ENCODE measurements at regions not wholly inside any gene's neighbourhood (a gene's known extent, or its start where the extent isn't known, plus 50 kb on each side); places are given as distances from the start of the nearest gene placed in this dataset.

DNA sequence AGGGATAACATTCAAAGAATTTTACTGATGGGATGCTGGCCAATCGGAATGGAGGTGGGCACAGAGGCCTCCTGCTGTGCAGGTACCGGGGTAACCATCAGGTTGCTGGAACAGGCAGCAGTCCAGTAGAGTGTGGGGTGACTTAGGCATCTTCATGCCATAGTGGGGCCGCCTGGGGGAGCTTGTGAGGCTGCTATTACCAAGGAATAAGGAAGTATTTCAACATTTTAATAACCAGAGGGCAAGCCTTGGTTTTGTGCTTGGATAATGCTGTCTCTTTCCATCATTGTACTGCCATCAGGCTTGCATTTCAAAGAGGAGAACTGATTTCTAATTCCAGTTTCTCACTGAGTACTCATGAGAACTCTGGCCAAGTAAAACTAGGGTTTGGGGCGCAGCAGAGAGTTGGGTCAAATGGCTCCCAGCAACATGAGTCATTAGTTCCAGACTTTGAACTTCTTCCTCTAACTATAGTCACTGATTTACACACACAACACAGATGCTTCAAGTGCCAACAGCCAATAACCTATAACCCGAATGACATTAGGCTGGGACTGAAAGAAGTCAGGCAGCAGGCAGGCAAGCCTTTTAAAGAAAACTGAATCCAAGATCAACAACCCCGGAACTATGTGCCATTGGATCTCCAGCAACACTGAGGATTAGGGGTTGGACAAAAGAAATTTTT is 56.1 kb upstream of the FHL2 start:
- no peak overlapping the region for H3K4me3 Mint-ChIP-seq (ENCODE audit: unreplicated experiment)
- H3K27me3 Mint-ChIP-seq (ENCODE audit: insufficient read depth, unreplicated experiment), result no peaks in the 10 kb centered on the region
- peak; percentile 60 to 70 for DNase-seq
- no peak overlapping the region for H3K4me3 ChIP-seq (ENCODE audit: low read depth, low read length)
- BruUV-seq (replicated peaks), result no TSS peak
- H3K9me3 ChIP-seq, result no peaks in the 10 kb centered on the region
- no peaks in the 10 kb centered on the region for H3K36me3 ChIP-seq (ENCODE audit: control insufficient read depth, insufficient read depth, low read length)
- intact Hi-C loops (cut with micrococcal nuclease; ENCODE audit: unreplicated experiment), result loop anchor here (1.0 to 2.0 kb wide), 3 partner anchors 13 to 70 kb away; no protein-coding TSS in a partner anchor
- ChIA-PET CTCF (no interaction called here), POLR2A (interaction anchor here (0.6 kb wide), 1 partner anchor 56 kb away, joined by 3 read pairs; the partner anchor contains the start of gene FHL2)
- no peaks in the 10 kb centered on the region for H3K27me3 ChIP-seq (replicated peaks; ENCODE audit: control insufficient read depth, insufficient read depth, low read length)
- no peaks in the 10 kb centered on the region for H3K9me3 Mint-ChIP-seq (ENCODE audit: unreplicated experiment)
- peak overlapping the region; percentile 91 for H3K27ac Mint-ChIP-seq (ENCODE audit: unreplicated experiment)
- H3K4me1 Mint-ChIP-seq (ENCODE audit: low read depth, unreplicated experiment), result peaks cover 16% of the 10 kb centered on the region
- peaks cover 15% of the 10 kb centered on the region for H3K4me1 ChIP-seq
- peak; percentile 44 to 61 for TF ChIP-seq CTCF (IDR thresholded peaks at IDR 0.05; ENCODE audit: insufficient read depth in 1 of 2, low read depth in 1 of 2, low read length in 1 of 2, severe bottlenecking in 1 of 2, unreplicated experiment in 1 of 2)
- no peaks in the 10 kb centered on the region for H3K36me3 Mint-ChIP-seq (ENCODE audit: insufficient read depth, unreplicated experiment)

GRCh38 chr2:105451571-105452166 is 52.8 kb upstream of the FHL2 start:
- Histone ChIP-seq H3K4me3 (ENCODE audit: low read depth, low read length) (no peak overlapping the region), H3K36me3 (ENCODE audit: control insufficient read depth, insufficient read depth, low read length) (no peaks in the 10 kb centered on the region), H3K9me3 (no peaks in the 10 kb centered on the region), H3K27me3 (replicated peaks; ENCODE audit: control insufficient read depth, insufficient read depth, low read length) (no peaks in the 10 kb centered on the region), H3K4me1 (peaks cover 20% of the 10 kb centered on the region)
- POLR2A ChIA-PET, result no interaction called here
- CTCF ChIA-PET, result no interaction called here
- Mint-ChIP-seq H3K4me1 (ENCODE audit: low read depth, unreplicated experiment) (peaks cover 16% of the 10 kb centered on the region), H3K9me3 (ENCODE audit: unreplicated experiment) (no peaks in the 10 kb centered on the region), H3K27me3 (ENCODE audit: insufficient read depth, unreplicated experiment) (no peaks in the 10 kb centered on the region), H3K36me3 (ENCODE audit: insufficient read depth, unreplicated experiment) (no peaks in the 10 kb centered on the region), H3K4me3 (ENCODE audit: unreplicated experiment) (no peak overlapping the region), H3K27ac (ENCODE audit: unreplicated experiment) (no peak overlapping the region)
- intact Hi-C loops (cut with micrococcal nuclease; ENCODE audit: unreplicated experiment), result no loop called here
- no peak for DNase-seq
- no TSS peak for BruUV-seq (replicated peaks)
- TF ChIP-seq CTCF (IDR thresholded peaks at IDR 0.05; ENCODE audit: insufficient read depth in 1 of 2, low read depth in 1 of 2, low read length in 1 of 2, severe bottlenecking in 1 of 2, unreplicated experiment in 1 of 2), result no peak

- POLR2A ChIA-PET, result no interaction called here
- H3K4me1 Mint-ChIP-seq (ENCODE audit: low read depth, unreplicated experiment), result peaks cover 10% of the 10 kb centered on the region
- Histone ChIP-seq H3K4me3 (ENCODE audit: low read depth, low read length) (no peak overlapping the region), H3K4me1 (peaks cover 13% of the 10 kb centered on the region), H3K9me3 (no peaks in the 10 kb centered on the region), H3K36me3 (ENCODE audit: control insufficient read depth, insufficient read depth, low read length) (no peaks in the 10 kb centered on the region), H3K27me3 (replicated peaks; ENCODE audit: control insufficient read depth, insufficient read depth, low read length) (no peaks in the 10 kb centered on the region)
- no peak overlapping the region for H3K4me3 Mint-ChIP-seq (ENCODE audit: unreplicated experiment)
- H3K27ac Mint-ChIP-seq (ENCODE audit: unreplicated experiment), result no peak overlapping the region
- H3K27me3 Mint-ChIP-seq (ENCODE audit: insufficient read depth, unreplicated experiment), result no peaks in the 10 kb centered on the region
- no peak for TF ChIP-seq CTCF (IDR thresholded peaks at IDR 0.05; ENCODE audit: insufficient read depth in 1 of 2, low read depth in 1 of 2, low read length in 1 of 2, severe bottlenecking in 1 of 2, unreplicated experiment in 1 of 2)
- DNase-seq, result no peak
- no peaks in the 10 kb centered on the region for H3K36me3 Mint-ChIP-seq (ENCODE audit: insufficient read depth, unreplicated experiment)
- CTCF ChIA-PET, result no interaction called here
- H3K9me3 Mint-ChIP-seq (ENCODE audit: unreplicated experiment), result no peaks in the 10 kb centered on the region
- intact Hi-C loops (cut with micrococcal nuclease; ENCODE audit: unreplicated experiment), result no loop called here
- no TSS peak for BruUV-seq (replicated peaks)
Measured at GRCh38 chr2:105450471-105450870, 51.6 kb upstream of the FHL2 start.
